Dendritic cell treated with granulocyte-macrophage colony-stimulating factor and Interleukin-4, amounts not matched to agents 40 ng/mL and 50 ng/mL, for 4 days (primary cell): ENCODE measurements at regions not wholly inside any gene's neighbourhood (a gene's known extent, or its start where the extent isn't known, plus 50 kb on each side); places are given as distances from the start of the nearest gene placed in this dataset.

Experiments used
- H3K27ac Mint-ChIP-seq: one replicate; pipeline ENCODE4 v1.8.0; 2022; ENCODE audit warnings: mild to moderate bottlenecking, mixed read lengths
- H3K27me3 Mint-ChIP-seq: one replicate; pipeline ENCODE4 v1.8.0; 2022; ENCODE audit warnings: mild to moderate bottlenecking, mixed read lengths
- H3K36me3 Mint-ChIP-seq: one replicate; pipeline ENCODE4 v1.8.0; 2022; ENCODE audit warnings: low read depth, mixed read lengths
- H3K4me1 Mint-ChIP-seq: one replicate; pipeline ENCODE4 v1.8.0; 2022; ENCODE audit warnings: low read depth, mixed read lengths
- H3K4me3 Mint-ChIP-seq: one replicate; pipeline ENCODE4 v1.8.0; 2022; ENCODE audit warnings: mild to moderate bottlenecking, moderate library complexity, mixed read lengths
- H3K9me3 Mint-ChIP-seq: one replicate; pipeline ENCODE4 v1.8.0; 2022; ENCODE audit warnings: mixed read lengths
- intact Hi-C: fragments of 100-400 bp; cut with micrococcal nuclease; formaldehyde crosslinking; loops from one replicate; pipeline ENCODE4 v1.15.0; 2022

GRCh38 chr1:234862944-234863515 is 253.1 kb upstream of the IRF2BP2 start:
- Mint-ChIP-seq H3K27ac (peak overlapping the region; percentile 87), H3K4me1 (peaks cover 70% of the 10 kb centered on the region), H3K9me3 (no peaks in the 10 kb centered on the region), H3K4me3 (peak overlapping the region; percentile 60), H3K36me3 (peaks cover 4% of the 10 kb centered on the region), H3K27me3 (no peaks in the 10 kb centered on the region)
- intact Hi-C loops = no loop called here

- no peaks in the 10 kb centered on the region for H3K9me3 Mint-ChIP-seq
- peaks cover 73% of the 10 kb centered on the region for H3K4me1 Mint-ChIP-seq
- H3K27ac Mint-ChIP-seq = peak overlapping the region; percentile 87
- H3K27me3 Mint-ChIP-seq = no peaks in the 10 kb centered on the region
- intact Hi-C loops = no loop called here
- H3K4me3 Mint-ChIP-seq = peak overlapping the region; percentile 60
- peaks cover 4% of the 10 kb centered on the region for H3K36me3 Mint-ChIP-seq
Measured at GRCh38 chr1:234862360-234862943, 252.5 kb upstream of the IRF2BP2 start.

GRCh38 chr1:234861761-234862160 is 251.8 kb upstream of the IRF2BP2 start:
- intact Hi-C loops = no loop called here

GRCh38 chr1:234861024-234861620 is 251.1 kb upstream of the IRF2BP2 start:
- Mint-ChIP-seq H3K9me3 (no peaks in the 10 kb centered on the region), H3K4me1 (peaks cover 67% of the 10 kb centered on the region), H3K4me3 (no peak overlapping the region), H3K36me3 (peaks cover 4% of the 10 kb centered on the region), H3K27me3 (no peaks in the 10 kb centered on the region), H3K27ac (peak overlapping the region; percentile 31)
- intact Hi-C loops = no loop called here

More at GRCh38 chr1:234861761-234862160, 251.8 kb upstream of the IRF2BP2 start:
- peaks cover 4% of the 10 kb centered on the region for H3K36me3 Mint-ChIP-seq
- H3K27ac Mint-ChIP-seq = no peak overlapping the region
- H3K27me3 Mint-ChIP-seq = no peaks in the 10 kb centered on the region
- H3K4me3 Mint-ChIP-seq = no peak overlapping the region
- no peaks in the 10 kb centered on the region for H3K9me3 Mint-ChIP-seq
- peaks cover 67% of the 10 kb centered on the region for H3K4me1 Mint-ChIP-seq

- Mint-ChIP-seq H3K27ac (no peak overlapping the region), H3K9me3 (no peaks in the 10 kb centered on the region), H3K36me3 (no peaks in the 10 kb centered on the region), H3K4me3 (no peak overlapping the region), H3K4me1 (peaks cover 67% of the 10 kb centered on the region), H3K27me3 (no peaks in the 10 kb centered on the region)
- intact Hi-C loops = no loop called here
Measured at GRCh38 chr1:234858722-234859121, 248.7 kb upstream of the IRF2BP2 start.

- no peaks in the 10 kb centered on the region for H3K27me3 Mint-ChIP-seq
- intact Hi-C loops = no loop called here
- no peaks in the 10 kb centered on the region for H3K9me3 Mint-ChIP-seq
- H3K36me3 Mint-ChIP-seq = no peaks in the 10 kb centered on the region
- peaks cover 71% of the 10 kb centered on the region for H3K4me1 Mint-ChIP-seq
- H3K4me3 Mint-ChIP-seq = no peak overlapping the region
- no peak overlapping the region for H3K27ac Mint-ChIP-seq
Measured at GRCh38 chr1:234856845-234857245, 246.9 kb upstream of the IRF2BP2 start.

- peak overlapping the region; percentile 96 for H3K27ac Mint-ChIP-seq
- intact Hi-C loops = no loop called here
- no peaks in the 10 kb centered on the region for H3K9me3 Mint-ChIP-seq
- no peaks in the 10 kb centered on the region for H3K27me3 Mint-ChIP-seq
- no peak overlapping the region for H3K4me3 Mint-ChIP-seq
- no peaks in the 10 kb centered on the region for H3K36me3 Mint-ChIP-seq
- H3K4me1 Mint-ChIP-seq = peaks cover 70% of the 10 kb centered on the region
Measured at GRCh38 chr1:234855851-234856250, 245.9 kb upstream of the IRF2BP2 start.

- Mint-ChIP-seq H3K4me1 (peaks cover 77% of the 10 kb centered on the region), H3K36me3 (no peaks in the 10 kb centered on the region), H3K27me3 (no peaks in the 10 kb centered on the region), H3K4me3 (no peak overlapping the region), H3K27ac (peak overlapping the region; percentile 96), H3K9me3 (no peaks in the 10 kb centered on the region)
- intact Hi-C loops = loop anchor here (5.0 kb wide), 1 partner anchor 73 kb away; no protein-coding TSS in a partner anchor
Measured at GRCh38 chr1:234854645-234855039, 244.7 kb upstream of the IRF2BP2 start.

GRCh38 chr1:234853906-234854644 is 244.1 kb upstream of the IRF2BP2 start:
- H3K9me3 Mint-ChIP-seq = no peaks in the 10 kb centered on the region
- no peaks in the 10 kb centered on the region for H3K36me3 Mint-ChIP-seq

GRCh38 chr1:234852659-234853058 is 242.7 kb upstream of the IRF2BP2 start:
- Mint-ChIP-seq H3K4me3 (no peak overlapping the region), H3K36me3 (no peaks in the 10 kb centered on the region), H3K4me1 (peaks cover 85% of the 10 kb centered on the region), H3K9me3 (no peaks in the 10 kb centered on the region), H3K27me3 (no peaks in the 10 kb centered on the region), H3K27ac (peak overlapping the region; percentile 96)
- intact Hi-C loops = loop anchor here (5.0 kb wide), 1 partner anchor 75 kb away; no protein-coding TSS in a partner anchor

More at GRCh38 chr1:234853906-234854644, 244.1 kb upstream of the IRF2BP2 start:
- H3K4me3 Mint-ChIP-seq = no peak overlapping the region
- intact Hi-C loops = loop anchor here (5.0 kb wide), 1 partner anchor 73 kb away; no protein-coding TSS in a partner anchor
- H3K27ac Mint-ChIP-seq = peak overlapping the region; percentile 96
- H3K4me1 Mint-ChIP-seq = peaks cover 82% of the 10 kb centered on the region
- H3K27me3 Mint-ChIP-seq = no peaks in the 10 kb centered on the region

GRCh38 chr1:234851450-234852438 is 241.8 kb upstream of the IRF2BP2 start:
- intact Hi-C loops = loop anchor here (1.0 to 5.0 kb wide), 5 partner anchors 9 to 231 kb away; no protein-coding TSS in a partner anchor

GRCh38 chr1:234849832-234850231 is 239.9 kb upstream of the IRF2BP2 start:
- peaks cover 93% of the 10 kb centered on the region for H3K4me1 Mint-ChIP-seq
- H3K36me3 Mint-ChIP-seq = no peaks in the 10 kb centered on the region
- intact Hi-C loops = loop anchor here (2.0 to 5.0 kb wide), 4 partner anchors 77 to 233 kb away; no protein-coding TSS in a partner anchor
- H3K27me3 Mint-ChIP-seq = no peaks in the 10 kb centered on the region
- H3K4me3 Mint-ChIP-seq = no peak overlapping the region
- peak overlapping the region; percentile 96 for H3K27ac Mint-ChIP-seq
- H3K9me3 Mint-ChIP-seq = no peaks in the 10 kb centered on the region

More at GRCh38 chr1:234851450-234852438, 241.8 kb upstream of the IRF2BP2 start:
- Mint-ChIP-seq H3K27ac (peak overlapping the region; percentile 96), H3K4me1 (peaks cover 91% of the 10 kb centered on the region), H3K27me3 (no peaks in the 10 kb centered on the region), H3K9me3 (no peaks in the 10 kb centered on the region), H3K4me3 (peak overlapping the region; percentile 9), H3K36me3 (no peaks in the 10 kb centered on the region)
